GM12878 (cell line): ENCODE measurements at regions not wholly inside any gene's neighbourhood (a gene's known extent, or its start where the extent isn't known, plus 50 kb on each side); places are given as distances from the start of the nearest gene placed in this dataset.
"Not testable (repeated sequence)": the region's sequence is repeated elsewhere in the genome, so short reads cannot be mapped to it uniquely, and the experiment has no call there.

Experiments
- ATAC-seq: fragments of 200-7000 bp; cut with Tn5 transposase; 3 replicates; pipeline ENCODE4 v1.9.1; 2020; ENCODE audit warnings: mild to moderate bottlenecking, moderate library complexity
- BruUV-seq: library from RNA; stranded (reverse); fragments of 400-500 nt; replicated peaks from 2 replicates; lab custom pipeline; 2021; lab: Mats Ljungman, UMichigan
- CTCF ChIA-PET: fragments of 300-600 bp; sonication (Branson Sonifier 250); formaldehyde crosslinking; extraction: SDS; loops from one replicate; lab custom pipeline; 2021; ENCODE audit warnings: inconsistent platforms; lab: Yijun Ruan, JAX
- POLR2A ChIA-PET: fragments of 350-600 bp; formaldehyde crosslinking; extraction: SDS; loops from one replicate; lab custom pipeline; 2021; ENCODE audit warnings: inconsistent platforms; lab: Charles Lee
- RAD21 ChIA-PET: fragments of 300-600 bp; sonication (Branson Sonifier 250); formaldehyde crosslinking; loops from one replicate; lab custom pipeline; 2023; ENCODE audit warnings: antibody characterized with exemption; ENCODE audit not compliant: unreplicated experiment; lab: Charles Lee
- SMC1A ChIA-PET: fragments of 300-600 bp; sonication (Branson Sonifier 250); formaldehyde crosslinking; loops from one replicate; lab custom pipeline; 2023; ENCODE audit not compliant: unreplicated experiment, uncharacterized antibody; lab: Charles Lee
- DNase-seq: peaks from one replicate; pipeline ENCODE4 v3.0.0-alpha.2; 2011; ENCODE audit warnings: low read depth, low spot score
- FAIRE-seq: peaks from 3 replicates; lab custom pipeline; 2011; peaks lifted over from hg19 to GRCh38; lab: Jason Lieb, UNC
- H2AFZ ChIP-seq: 2 replicates; pipeline ENCODE4 v1.6.0; 2011; ENCODE audit warnings: low read depth, low read length, control low read depth; ENCODE audit not compliant: control insufficient read depth
- H3K27ac ChIP-seq: 2 replicates; pipeline ENCODE4 v1.5.1; 2011; ENCODE audit warnings: control low read depth; ENCODE audit not compliant: control insufficient read depth, insufficient read depth
- H3K27me3 ChIP-seq, 2 experiments: replicated peaks in 1 of 2; 2 replicates each; pipeline versions ENCODE4 v1.6.0 to v1.6.1; 2011; ENCODE audit warnings: low read length in 1 of 2; ENCODE audit not compliant: control insufficient read depth in 2 of 2, insufficient read depth in 2 of 2
- H3K36me3 ChIP-seq, 2 experiments: 2 replicates each; pipeline ENCODE4 v1.5.1; 2011; ENCODE audit warnings: low read length in 1 of 2; ENCODE audit not compliant: control insufficient read depth in 2 of 2, insufficient read depth in 2 of 2
- H3K4me1 ChIP-seq: 2 replicates; pipeline ENCODE4 v1.6.1; 2011; ENCODE audit warnings: mild to moderate bottlenecking, low read length, moderate library complexity, mixed read lengths; ENCODE audit not compliant: control insufficient read depth, insufficient read depth
- H3K4me2 ChIP-seq: 2 replicates; pipeline ENCODE4 v1.6.0; 2011; ENCODE audit warnings: control low read depth; ENCODE audit not compliant: control insufficient read depth, insufficient read depth
- H3K4me3 ChIP-seq: fragments of 200-600 bp; sonication (generic); 2 replicates; pipeline ENCODE4 v1.5.1; 2016
- H3K79me2 ChIP-seq: 2 replicates; pipeline ENCODE4 v1.6.0; 2011; ENCODE audit warnings: low read length; ENCODE audit not compliant: control insufficient read depth, insufficient read depth
- H3K9ac ChIP-seq: 2 replicates; pipeline ENCODE4 v1.8.0; 2011; ENCODE audit warnings: low read length, control low read depth, mixed read lengths; ENCODE audit not compliant: control insufficient read depth, insufficient read depth
- H3K9me3 ChIP-seq: replicated peaks from 3 replicates; pipeline ENCODE4 v1.5.1; 2011; ENCODE audit warnings: mild to moderate bottlenecking, low read length; ENCODE audit not compliant: control insufficient read depth, insufficient read depth
- H4K20me1 ChIP-seq: 2 replicates; pipeline ENCODE4 v1.6.0; 2011; ENCODE audit not compliant: control insufficient read depth, insufficient read depth
- FOXM1 ChIP-seq: IDR thresholded peaks from 2 replicates; pipeline ENCODE4 v1.6.1; 2012; ENCODE audit warnings: low read depth, mild to moderate bottlenecking, inconsistent platforms, low read length, moderate library complexity
- GABPA ChIP-seq: IDR thresholded peaks from 2 replicates; pipeline ENCODE4 v1.6.1; 2014; ENCODE audit warnings: antibody characterized with exemption, low read depth, mild to moderate bottlenecking, inconsistent platforms
- SRF ChIP-seq, 2 experiments: IDR thresholded peaks; 2 replicates each; pipeline ENCODE4 v1.6.1; 2011; ENCODE audit warnings: low read depth in 2 of 2, low read length in 2 of 2, mild to moderate bottlenecking in 1 of 2, moderate library complexity in 1 of 2
- TAF1 ChIP-seq: IDR thresholded peaks from 2 replicates; pipeline ENCODE4 v1.6.1; 2011; ENCODE audit warnings: mild to moderate bottlenecking, low read depth, low read length, borderline replicate concordance
- ZBTB4 ChIP-seq: fragments of 450-650 bp; formaldehyde crosslinking; IDR thresholded peaks from 2 replicates; pipeline ENCODE4 v1.4.0; 2022; ENCODE audit warnings: mild to moderate bottlenecking, moderate library complexity
- ZNF384 ChIP-seq: IDR thresholded peaks from 2 replicates; pipeline ENCODE4 v1.6.1; 2012; ENCODE audit warnings: low read depth, mild to moderate bottlenecking, low read length, improper control_type of control experiment, borderline replicate concordance
- WGBS: methylation state at CpG from one replicate; pipeline ENCODE4 v1.1.6; 2016; ENCODE audit warnings: low lambda C conversion rate; ENCODE audit not compliant: insufficient replicate concordance, insufficient coverage; ENCODE audit errors: missing lambda C conversion rate; 5-methylcytosine and 5-hydroxymethylcytosine counted together
- in situ Hi-C: fragments of 300-500 bp; cut with MboI; formaldehyde crosslinking; loops from 9 replicates; pipeline ENCODE4 v1.14.3; 2018; ENCODE audit warnings: mixed read lengths
- intact Hi-C: fragments of 100-400 bp; cut with micrococcal nuclease; formaldehyde crosslinking; loops from one replicate; pipeline ENCODE4 v1.14.2; 2022; ENCODE audit not compliant: unreplicated experiment

- TF ChIP-seq ZBTB4 (no peak), ZNF384 (no peak), GABPA (no peak), FOXM1 (no peak), TAF1 (no peak), SRF (IDR thresholded peaks at IDR 0.05; ENCODE audit: low read depth in 2 of 2, low read length in 2 of 2) (no peak)
These were observed 423.7 kb upstream of the ST8SIA4 start (continued) for GRCh38 chr5:101326766-101327165.

DNA sequence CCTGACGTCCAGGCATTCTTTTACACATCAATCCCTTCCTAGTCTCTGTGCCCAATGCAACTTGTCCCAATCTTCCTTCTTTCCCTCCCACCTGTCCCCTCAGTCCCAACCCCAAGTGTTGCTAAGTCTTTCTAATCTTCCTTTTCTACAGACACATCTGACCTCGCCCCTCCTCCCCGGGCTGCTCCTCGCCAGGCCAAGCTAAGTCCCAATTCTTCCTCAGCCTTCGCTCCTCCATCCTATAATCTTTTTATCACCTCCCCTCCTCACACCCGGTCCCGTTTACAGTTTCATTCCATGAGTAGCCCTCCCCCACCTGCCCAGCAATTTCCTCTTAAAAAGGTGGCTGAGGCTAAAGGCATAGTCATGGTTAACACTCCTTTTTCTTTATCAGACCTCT, 413.3 kb upstream of the ST8SIA4 start:
- DNase-seq, FAIRE-seq, H3K79me2 ChIP-seq, RAD21 ChIA-PET, intact Hi-C loops, SMC1A ChIA-PET, H4K20me1 ChIP-seq, H3K27me3 ChIP-seq, H2AFZ ChIP-seq, POLR2A ChIA-PET, in situ Hi-C loops, H3K4me1 ChIP-seq, ATAC-seq, H3K9me3 ChIP-seq, H3K27ac ChIP-seq, H3K4me2 ChIP-seq, H3K4me3 ChIP-seq, H3K9ac ChIP-seq, CTCF ChIA-PET, BruUV-seq, H3K36me3 ChIP-seq: not testable (repeated sequence)
- WGBS, result 6% methylated on average over 7 of the region's 7 CpGs
